Chondrocyte (in vitro differentiated cells): ENCODE measurements at regions not wholly inside any gene's neighbourhood (a gene's known extent, or its start where the extent isn't known, plus 50 kb on each side); places are given as distances from the start of the nearest gene placed in this dataset.

Experiments
- DNase-seq: peaks from one replicate; pipeline ENCODE4 v3.0.0; 2021; ENCODE audit warnings: mixed read lengths, low spot score
- H3K27ac Mint-ChIP-seq: one replicate; pipeline ENCODE4 v1.8.0; 2021; ENCODE audit warnings: mild to moderate bottlenecking, moderate library complexity, mixed read lengths; ENCODE audit not compliant: unreplicated experiment
- H3K27me3 Mint-ChIP-seq: 2 replicates; pipeline ENCODE4 v1.8.0; 2021; ENCODE audit warnings: low read depth, mixed read lengths
- H3K36me3 Mint-ChIP-seq: 2 replicates; pipeline ENCODE4 v1.8.0; 2021; ENCODE audit warnings: low read depth, mixed read lengths
- H3K4me1 Mint-ChIP-seq: 2 replicates; pipeline ENCODE4 v1.8.0; 2021; ENCODE audit warnings: low read depth, mild to moderate bottlenecking, mixed read lengths
- H3K4me3 Mint-ChIP-seq: one replicate; pipeline ENCODE4 v1.8.0; 2021; ENCODE audit warnings: mild to moderate bottlenecking, moderate library complexity, mixed read lengths; ENCODE audit not compliant: unreplicated experiment
- H3K9me3 Mint-ChIP-seq: 2 replicates; pipeline ENCODE4 v1.8.0; 2021; ENCODE audit warnings: low read depth, mixed read lengths
- CTCF ChIP-seq: fragments of 200-600 bp; sonication (generic); IDR thresholded peaks from 2 replicates; pipeline ENCODE4 v1.5.0; 2021; ENCODE audit warnings: antibody characterized with exemption, mild to moderate bottlenecking, moderate library complexity

GRCh38 chr19:34067861-34068271 lies 104.4 kb upstream of the LSM14A start:
- no peak overlapping the region for H3K27ac Mint-ChIP-seq
- H3K36me3 Mint-ChIP-seq = no peaks in the 10 kb centered on the region
- DNase-seq = no peak
- no peaks in the 10 kb centered on the region for H3K9me3 Mint-ChIP-seq
- peaks cover 12% of the 10 kb centered on the region for H3K27me3 Mint-ChIP-seq
- TF ChIP-seq CTCF = no peak
- H3K4me3 Mint-ChIP-seq = no peak overlapping the region
- peaks cover 4% of the 10 kb centered on the region for H3K4me1 Mint-ChIP-seq

GRCh38 chr19:34075661-34076091 lies 96.6 kb upstream of the LSM14A start:
- Mint-ChIP-seq H3K4me3 (no peak overlapping the region), H3K9me3 (no peaks in the 10 kb centered on the region), H3K4me1 (peaks cover 4% of the 10 kb centered on the region), H3K36me3 (no peaks in the 10 kb centered on the region), H3K27me3 (peaks cover 17% of the 10 kb centered on the region), H3K27ac (no peak overlapping the region)
- no peak for DNase-seq
- TF ChIP-seq CTCF = no peak

GRCh38 chr19:34082289-34083077 lies 89.8 kb upstream of the LSM14A start:
- H3K4me3 Mint-ChIP-seq = no peak overlapping the region
- no peak for TF ChIP-seq CTCF
- no peaks in the 10 kb centered on the region for H3K9me3 Mint-ChIP-seq
- no peaks in the 10 kb centered on the region for H3K36me3 Mint-ChIP-seq
- H3K27me3 Mint-ChIP-seq = peaks cover 4% of the 10 kb centered on the region
- H3K4me1 Mint-ChIP-seq = peaks cover 11% of the 10 kb centered on the region
- peak overlapping the region; percentile 60 for H3K27ac Mint-ChIP-seq
- no peak for DNase-seq

GRCh38 chr19:34084396-34085145 lies 87.7 kb upstream of the LSM14A start:
- no peaks in the 10 kb centered on the region for H3K27me3 Mint-ChIP-seq
- no peaks in the 10 kb centered on the region for H3K9me3 Mint-ChIP-seq
- no peak for DNase-seq
- H3K36me3 Mint-ChIP-seq = no peaks in the 10 kb centered on the region
- H3K4me3 Mint-ChIP-seq = no peak overlapping the region
- no peak for TF ChIP-seq CTCF
- H3K27ac Mint-ChIP-seq = no peak overlapping the region
- H3K4me1 Mint-ChIP-seq = peaks cover 11% of the 10 kb centered on the region

GRCh38 chr19:34085336-34085735 lies 87.0 kb upstream of the LSM14A start:
- TF ChIP-seq CTCF = no peak
- Mint-ChIP-seq H3K9me3 (no peaks in the 10 kb centered on the region), H3K4me3 (no peak overlapping the region), H3K36me3 (no peaks in the 10 kb centered on the region), H3K4me1 (peaks cover 11% of the 10 kb centered on the region), H3K27ac (peak overlapping the region; percentile 39), H3K27me3 (no peaks in the 10 kb centered on the region)
- DNase-seq = no peak
